C1 segment of cervical spinal cord (tissue), 14 donors: ENCODE measurements at regions not wholly inside any gene's neighbourhood (a gene's known extent, or its start where the extent isn't known, plus 50 kb on each side); places are given as distances from the start of the nearest gene placed in this dataset.

Experiments
- DNase-seq, 14 donors: peaks; one replicate each; lab custom pipeline; 2025; lab: John Stamatoyannopoulos, UW

GRCh38 chr4:25578432-25578831, 77.2 kb upstream of the SLC34A2 start:
- DNase-seq, result peak in 2 of 14 donors; percentile 5 to 8

- DNase-seq, result no peak
Observed at GRCh38 chr4:25580633-25581467, 74.8 kb upstream of the SLC34A2 start.

- peak in 1 of 14 donors; percentile 2 for DNase-seq
Observed at GRCh38 chr4:25585901-25586523, 69.6 kb upstream of the SLC34A2 start.

- DNase-seq, result peak in 1 of 14 donors; percentile 11
Observed at GRCh38 chr4:25588206-25588605, 67.4 kb upstream of the SLC34A2 start.

GRCh38 chr4:25590171-25590570, 65.5 kb upstream of the SLC34A2 start:
- DNase-seq, result no peak

- no peak for DNase-seq
Observed at GRCh38 chr4:25592736-25593135, 62.9 kb upstream of the SLC34A2 start.
